ENCODE measurements at regions not wholly inside any gene's neighbourhood (a gene's known extent, or its start where the extent isn't known, plus 50 kb on each side); places are given as distances from the start of the nearest gene placed in this dataset.
"Not testable (repeated sequence)": the region's sequence is repeated elsewhere in the genome, so short reads cannot be mapped to it uniquely, and the experiment has no call there.

- no peak for ATAC-seq
These were observed 91.7 kb upstream of the PNPLA4 start for GRCh38 chrX:8018934-8019333.

GRCh38 chrX:8010105-8010504 lies 82.9 kb upstream of the PNPLA4 start:
- no peak for ATAC-seq

GRCh38 chrX:8005678-8006347 lies 78.6 kb upstream of the PNPLA4 start:
- ATAC-seq: no peak

- ATAC-seq: no peak
These were observed 76.1 kb upstream of the PNPLA4 start for GRCh38 chrX:8003147-8003883.

GRCh38 chrX:7996851-7997250 lies 69.6 kb upstream of the PNPLA4 start:
- no peak for ATAC-seq

GRCh38 chrX:7996414-7996813 lies 69.2 kb upstream of the PNPLA4 start:
- ATAC-seq: peak; percentile 52

GRCh38 chrX:7993873-7994272 lies 66.7 kb upstream of the PNPLA4 start:
- no peak for ATAC-seq

GRCh38 chrX:7988013-7988759 lies 61.0 kb upstream of the PNPLA4 start:
- not testable (repeated sequence) for ATAC-seq

GRCh38 chrX:7987160-7988012 lies 60.2 kb upstream of the PNPLA4 start:
- no peak for ATAC-seq

GRCh38 chrX:7986738-7987137 lies 59.5 kb upstream of the PNPLA4 start:
- not testable (repeated sequence) for ATAC-seq

GRCh38 chrX:7985568-7985967 lies 58.4 kb upstream of the PNPLA4 start:
- no peak for ATAC-seq

- no peak for ATAC-seq
These were observed 56.4 kb upstream of the PNPLA4 start for GRCh38 chrX:7983581-7983980.

All from esophagus mucosa (tissue), 1 donor.